ENCODE measurements at regions not wholly inside any gene's neighbourhood (a gene's known extent, or its start where the extent isn't known, plus 50 kb on each side); places are given as distances from the start of the nearest gene placed in this dataset.

DNA sequence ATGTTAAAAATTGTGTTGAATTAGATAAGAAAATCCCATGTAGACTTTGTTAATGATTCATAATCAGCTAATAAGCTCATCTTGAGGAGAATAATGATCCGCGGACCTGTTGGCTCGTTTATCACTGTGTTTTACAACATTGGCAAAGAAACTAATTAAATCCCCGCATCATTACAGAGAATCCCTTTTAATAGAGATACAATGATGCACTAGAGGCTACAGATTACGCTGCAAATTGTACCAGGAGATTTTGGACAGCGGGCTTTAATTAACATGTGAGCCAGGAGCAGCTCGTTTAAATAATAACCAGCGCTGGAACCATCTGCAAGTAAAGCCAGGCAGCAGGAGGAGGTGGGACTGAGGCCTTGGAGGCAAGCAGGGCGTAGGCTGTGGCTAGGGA, 280.3 kb upstream of the POU3F1 start:
- DNase-seq, result no peak

GRCh38 chr1:38326135-38326534, 279.5 kb upstream of the POU3F1 start:
- DNase-seq, result no peak

DNA sequence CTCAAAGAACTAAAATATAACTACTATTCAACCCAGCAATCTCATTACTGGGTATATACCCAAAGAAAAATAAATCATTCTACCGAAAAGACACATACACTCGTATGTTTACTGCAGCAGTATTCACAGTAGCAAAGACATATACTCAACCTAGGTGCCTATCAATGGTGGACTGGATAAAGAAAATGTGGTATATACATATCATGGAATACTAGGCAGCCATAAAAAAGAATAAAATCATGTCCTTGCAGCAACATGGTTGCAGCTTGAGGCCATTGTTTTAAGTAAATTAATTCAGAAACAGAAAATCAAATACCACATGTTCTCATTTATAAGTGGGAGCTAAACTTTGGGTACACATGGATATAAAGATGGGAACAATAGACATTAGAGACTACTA, 266.2 kb upstream of the POU3F1 start:
- no peak for DNase-seq

- DNase-seq, result no peak
Measured at GRCh38 chr1:38310079-38310478, 263.5 kb upstream of the POU3F1 start.

GRCh38 chr1:38308780-38309179, 262.2 kb upstream of the POU3F1 start:
- no peak for DNase-seq

- no peak for DNase-seq
Measured at GRCh38 chr1:38305666-38306065, 259.1 kb upstream of the POU3F1 start.

DNA sequence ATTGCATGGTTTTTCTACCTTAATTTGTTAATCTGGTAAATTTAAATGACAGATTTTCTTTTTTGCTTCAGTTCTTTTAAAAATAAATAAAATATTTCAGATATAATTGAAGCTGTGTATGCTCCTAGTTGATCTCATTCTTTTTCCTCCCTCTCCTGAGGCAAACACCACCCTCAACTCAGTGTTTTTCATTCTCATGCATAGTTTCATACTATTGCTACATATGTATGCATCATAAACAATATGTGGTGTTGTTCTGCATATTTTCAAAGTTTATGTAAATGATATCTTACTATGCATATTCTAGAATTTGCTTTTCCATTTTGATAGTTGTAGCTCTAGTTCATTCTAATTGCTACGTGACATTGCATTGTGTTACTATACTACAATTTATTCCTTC, 257.2 kb upstream of the POU3F1 start:
- DNase-seq, result no peak

- no peak for DNase-seq
Measured at GRCh38 chr1:38301040-38301439, 254.4 kb upstream of the POU3F1 start.

- DNase-seq, result no peak
Measured at GRCh38 chr1:38300616-38301015, 254.0 kb upstream of the POU3F1 start.

DNA sequence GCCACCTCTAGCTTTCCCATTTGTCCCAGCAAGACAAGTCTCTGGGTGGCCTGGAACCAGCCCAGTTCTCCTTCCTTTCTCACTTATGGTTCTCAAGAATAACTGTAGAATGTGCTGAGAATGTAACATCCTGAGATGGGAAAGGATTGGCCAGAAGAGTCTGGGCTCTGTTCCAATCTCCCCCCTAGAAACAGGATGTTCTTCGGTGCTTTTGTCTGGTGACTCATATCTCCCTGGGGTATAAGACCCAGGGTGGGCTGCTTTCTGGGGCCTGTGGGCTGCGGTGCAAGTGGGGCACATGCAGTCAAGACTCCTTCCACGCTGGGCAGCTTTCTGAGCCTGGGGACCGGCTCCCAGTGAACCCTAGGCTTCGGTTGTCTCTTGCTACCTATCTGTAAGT, 251.2 kb upstream of the POU3F1 start:
- DNase-seq, result no peak

DNA sequence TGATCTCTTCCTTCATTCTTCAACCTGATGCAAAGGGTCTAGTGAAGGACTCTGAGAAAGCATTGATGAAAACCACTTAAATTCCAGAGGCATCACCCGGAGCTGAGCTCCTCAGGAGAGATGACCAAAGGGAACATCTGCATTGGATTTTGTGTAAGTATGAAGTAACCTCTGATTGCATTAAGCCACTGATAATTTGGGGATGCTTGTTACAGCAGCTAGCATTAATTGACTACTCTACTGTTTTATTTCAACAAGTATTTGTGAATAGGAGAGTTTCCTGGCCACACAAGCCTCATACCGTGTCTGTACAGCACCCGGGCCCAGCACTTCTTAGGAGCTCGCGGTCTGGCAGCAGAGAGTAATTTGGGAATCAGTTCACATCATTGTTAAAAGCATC, 250.7 kb upstream of the POU3F1 start:
- no peak for DNase-seq

- DNase-seq, result no peak
Measured at GRCh38 chr1:38296047-38296446, 249.5 kb upstream of the POU3F1 start.

GRCh38 chr1:38293567-38293966, 247.0 kb upstream of the POU3F1 start:
- no peak for DNase-seq

DNA sequence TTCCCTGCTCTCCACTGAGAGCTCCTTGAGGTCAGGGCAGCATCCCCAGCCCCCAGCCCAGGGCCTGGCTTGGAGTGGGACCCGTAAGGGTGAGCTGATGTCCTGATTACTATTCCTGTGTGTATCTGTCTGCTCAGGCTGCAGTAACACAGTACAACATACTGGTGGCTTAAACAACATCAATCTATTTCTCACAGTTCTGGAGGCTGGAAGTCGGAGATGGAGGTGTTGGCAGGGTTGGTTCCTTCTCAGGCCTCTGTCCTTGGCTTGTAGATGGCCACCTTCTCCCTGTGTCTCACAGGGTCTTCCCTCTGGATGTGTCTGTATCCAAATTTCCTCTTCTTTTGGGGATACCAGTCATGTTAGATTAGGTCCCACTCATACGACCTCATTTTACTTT, 246.4 kb upstream of the POU3F1 start:
- no peak for DNase-seq

DNA sequence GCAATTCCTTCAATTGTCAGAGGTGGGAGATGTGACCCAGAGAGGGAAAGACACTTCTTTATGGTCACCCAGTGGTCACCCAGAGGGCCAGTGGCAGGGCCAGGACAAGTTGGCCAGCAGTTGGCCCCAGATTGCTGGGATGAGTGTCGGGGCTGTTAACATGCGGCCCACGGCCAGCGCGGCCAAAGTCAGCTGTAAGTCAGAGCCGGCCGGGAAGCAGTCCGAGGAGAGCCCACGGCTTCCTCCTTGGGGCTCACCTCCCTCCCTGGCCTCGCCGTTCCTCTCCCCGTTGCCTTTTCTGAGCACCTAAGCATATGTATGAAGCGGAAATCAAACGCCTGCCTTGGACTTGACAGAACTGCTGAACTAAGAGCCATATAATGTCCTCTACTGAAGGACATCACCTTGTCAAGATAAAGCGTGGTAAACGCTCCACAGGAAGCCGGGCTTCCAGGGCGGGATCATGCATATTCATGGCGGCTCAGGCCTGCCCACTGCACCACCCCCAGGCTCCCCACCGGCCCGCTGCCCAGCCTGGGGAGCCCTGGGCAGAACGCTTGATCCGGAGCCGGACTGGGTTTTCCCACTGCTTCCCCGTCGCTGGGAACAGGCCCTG, 245.4 kb upstream of the POU3F1 start:
- no peak for DNase-seq

- no peak for DNase-seq
Measured at GRCh38 chr1:38291336-38291735, 244.7 kb upstream of the POU3F1 start.

DNA sequence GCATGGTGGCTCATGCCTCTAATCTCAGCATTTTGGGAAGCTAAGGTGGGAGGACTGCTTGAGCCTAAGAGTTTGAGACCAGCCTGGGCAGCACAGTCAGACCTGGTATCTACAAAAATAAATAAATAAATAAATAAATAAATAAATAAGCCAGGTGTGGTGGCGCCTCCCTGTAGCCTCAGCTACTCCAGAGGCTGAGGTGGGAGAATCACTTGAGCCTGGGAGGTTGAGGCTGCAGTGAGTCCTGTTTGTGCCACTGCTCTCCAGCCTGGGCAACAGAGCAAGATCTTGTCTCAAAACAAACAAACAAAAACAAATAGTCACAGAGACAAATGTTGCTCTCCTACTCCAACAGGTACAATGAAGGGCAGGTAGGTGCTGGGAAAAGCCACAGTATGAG, 242.4 kb upstream of the POU3F1 start:
- no peak for DNase-seq

GRCh38 chr1:38287547-38287946, 241.0 kb upstream of the POU3F1 start:
- no peak for DNase-seq

GRCh38 chr1:38287036-38287435, 240.4 kb upstream of the POU3F1 start:
- DNase-seq, result no peak

DNA sequence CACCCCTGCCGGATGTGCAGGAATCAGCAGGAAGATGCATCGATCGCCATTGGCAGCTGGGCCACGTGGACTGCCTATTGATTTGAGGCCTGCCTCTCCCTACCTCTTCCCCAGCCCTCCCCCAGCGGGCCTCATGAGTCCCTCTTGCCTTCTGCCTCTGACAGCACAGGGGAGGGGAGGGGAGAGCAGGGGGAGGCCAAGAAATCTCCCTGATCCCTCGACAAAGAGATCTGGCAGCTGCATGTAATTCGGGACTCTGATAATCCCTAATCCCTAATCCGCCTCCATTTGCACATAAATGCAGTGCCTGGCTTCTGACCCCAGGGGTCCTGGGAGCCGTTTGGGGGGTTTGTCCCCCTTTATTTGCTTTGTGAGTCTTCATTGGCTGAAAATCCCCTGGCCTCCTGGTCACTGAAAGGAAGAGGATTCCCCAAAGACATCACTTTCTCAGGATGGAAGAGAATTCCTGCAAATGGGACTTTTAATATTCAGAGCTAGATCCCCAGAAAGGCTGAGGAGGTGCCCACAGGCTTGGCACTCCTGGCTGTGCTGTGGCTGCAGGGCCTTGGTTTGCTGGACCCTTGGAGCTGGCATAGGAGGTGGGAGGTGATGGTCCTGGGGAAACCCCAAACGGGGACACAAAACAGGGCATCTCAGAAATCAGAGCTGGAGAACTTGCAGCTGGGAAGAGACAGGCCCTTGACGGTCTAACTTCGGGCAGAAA, 239.4 kb upstream of the POU3F1 start:
- DNase-seq, result no peak

GRCh38 chr1:38284953-38285352, 238.4 kb upstream of the POU3F1 start:
- DNase-seq, result no peak

GRCh38 chr1:38283696-38284470, 237.3 kb upstream of the POU3F1 start:
- no peak for DNase-seq

- no peak for DNase-seq
Measured at GRCh38 chr1:38279148-38279547, 232.6 kb upstream of the POU3F1 start.

- no peak for DNase-seq
Measured at GRCh38 chr1:38277646-38278045, 231.1 kb upstream of the POU3F1 start.

All from stimulated activated CD4-positive, alpha-beta T cell treated with anti-CD3 and anti-CD28 coated beads, Interleukin-4, amount 100 ng/mL, for 24 hours (primary cell).